H9 (cell line): ENCODE measurements at regions not wholly inside any gene's neighbourhood (a gene's known extent, or its start where the extent isn't known, plus 50 kb on each side); places are given as distances from the start of the nearest gene placed in this dataset.
A peak's percentile ranks its signal among the peaks of the same experiment; 100 is the strongest.

Source experiments
- DNase-seq: peaks from one replicate; pipeline ENCODE4 v3.0.0-alpha.2; 2017
- H2AFZ ChIP-seq: one replicate; pipeline ENCODE4 v1.6.1; 2013; ENCODE audit warnings: mild to moderate bottlenecking, low read length, control low read depth, moderate library complexity
- H2AK5ac ChIP-seq: 2 replicates; pipeline ENCODE4 v1.6.1; 2013; ENCODE audit warnings: low read length, control low read depth, mixed read lengths; ENCODE audit not compliant: insufficient read length
- H2BK120ac ChIP-seq: one replicate; pipeline ENCODE4 v1.6.1; 2013; ENCODE audit warnings: low read depth, mild to moderate bottlenecking, low read length, control low read depth, inconsistent platforms; ENCODE audit not compliant: poor library complexity, severe bottlenecking
- H2BK12ac ChIP-seq: 2 replicates; pipeline ENCODE4 v1.6.1; 2013; ENCODE audit warnings: low read length, control low read depth, mixed read lengths, low read depth; ENCODE audit not compliant: insufficient read length
- H2BK15ac ChIP-seq: 2 replicates; pipeline ENCODE4 v1.6.1; 2013; ENCODE audit warnings: low read depth, low read length, control low read depth
- H2BK20ac ChIP-seq: one replicate; pipeline ENCODE4 v1.6.1; 2013; ENCODE audit warnings: low read depth, mild to moderate bottlenecking, low read length, control low read depth, inconsistent platforms; ENCODE audit not compliant: poor library complexity, severe bottlenecking
- H2BK5ac ChIP-seq: 2 replicates; pipeline ENCODE4 v1.6.1; 2013; ENCODE audit warnings: low read length, control low read depth, mixed read lengths; ENCODE audit not compliant: insufficient read length
- H3K14ac ChIP-seq: 2 replicates; pipeline ENCODE4 v1.6.1; 2013; ENCODE audit warnings: low read length, control low read depth; ENCODE audit not compliant: insufficient read depth
- H3K18ac ChIP-seq: 2 replicates; pipeline ENCODE4 v1.6.1; 2013; ENCODE audit warnings: low read depth, mild to moderate bottlenecking, mixed read lengths, low read length, control low read depth; ENCODE audit not compliant: insufficient read length
- H3K23ac ChIP-seq: 2 replicates; pipeline ENCODE4 v1.6.1; 2013; ENCODE audit warnings: low read length, control low read depth, mixed read lengths, low read depth; ENCODE audit not compliant: insufficient read length
- H3K23me2 ChIP-seq: 2 replicates; pipeline ENCODE4 v1.6.1; 2013; ENCODE audit warnings: low read depth, mild to moderate bottlenecking, mixed read lengths, low read length, control low read depth; ENCODE audit not compliant: insufficient read length, poor library complexity, severe bottlenecking
- H3K27ac ChIP-seq: 2 replicates; pipeline ENCODE4 v1.5.1; 2013; ENCODE audit warnings: low read length, control low read depth, mixed read lengths, low read depth; ENCODE audit not compliant: insufficient read length
- H3K27me3 ChIP-seq: 2 replicates; pipeline ENCODE4 v1.6.1; 2013; ENCODE audit warnings: low read length, control low read depth, inconsistent platforms; ENCODE audit not compliant: insufficient read depth
- H3K4ac ChIP-seq: 2 replicates; pipeline ENCODE4 v1.6.1; 2013; ENCODE audit warnings: low read depth, mild to moderate bottlenecking, control low read depth, inconsistent platforms, low read length, moderate library complexity
- H3K4me1 ChIP-seq: 2 replicates; pipeline ENCODE4 v1.6.1; 2013; ENCODE audit warnings: low read length, control low read depth, inconsistent platforms; ENCODE audit not compliant: insufficient read depth
- H3K4me2 ChIP-seq: 2 replicates; pipeline ENCODE4 v1.6.1; 2013; ENCODE audit warnings: low read length, control low read depth, mixed read lengths; ENCODE audit not compliant: insufficient read length, insufficient read depth
- H3K56ac ChIP-seq: 2 replicates; pipeline ENCODE4 v1.6.1; 2013; ENCODE audit warnings: low read depth, mild to moderate bottlenecking, mixed read lengths, low read length, control low read depth; ENCODE audit not compliant: insufficient read length
- H3K79me1 ChIP-seq: 2 replicates; pipeline ENCODE4 v1.6.1; 2013; ENCODE audit warnings: low read depth, mild to moderate bottlenecking, moderate library complexity, low read length, control low read depth, inconsistent platforms; ENCODE audit not compliant: insufficient read depth, poor library complexity, severe bottlenecking
- H3K79me2 ChIP-seq: 2 replicates; pipeline ENCODE4 v1.6.1; 2013; ENCODE audit warnings: low read length, control low read depth, inconsistent platforms; ENCODE audit not compliant: insufficient read depth
- H3K9ac ChIP-seq: 2 replicates; pipeline ENCODE4 v1.6.1; 2013; ENCODE audit warnings: low read length, control low read depth, mixed read lengths; ENCODE audit not compliant: insufficient read length; ENCODE audit errors: extremely low read depth
- H3K9me3 ChIP-seq: one replicate; pipeline ENCODE4 v1.6.1; 2013; ENCODE audit warnings: low read depth, low read length, inconsistent platforms; ENCODE audit not compliant: control insufficient read depth
- H3T11ph ChIP-seq: one replicate; pipeline ENCODE4 v1.6.1; 2013; ENCODE audit warnings: mild to moderate bottlenecking, low read length, control low read depth, inconsistent platforms
- H4K20me1 ChIP-seq: one replicate; pipeline ENCODE4 v1.6.1; 2013; ENCODE audit not compliant: control insufficient read depth, insufficient read length, insufficient read depth
- H4K5ac ChIP-seq: 2 replicates; pipeline ENCODE4 v1.6.1; 2013; ENCODE audit warnings: low read depth, mild to moderate bottlenecking, mixed read lengths, low read length, control low read depth; ENCODE audit not compliant: insufficient read length
- H4K8ac ChIP-seq: replicated peaks from 2 replicates; pipeline ENCODE4 v1.6.1; 2013; ENCODE audit warnings: low read length, control low read depth, mixed read lengths, low read depth; ENCODE audit not compliant: insufficient read length
- H4K91ac ChIP-seq: 2 replicates; pipeline ENCODE4 v1.6.1; 2013; ENCODE audit warnings: low read depth, mild to moderate bottlenecking, moderate library complexity, mixed read lengths, low read length, control low read depth; ENCODE audit not compliant: insufficient read length
- H3K27ac Mint-ChIP-seq, 3 experiments: 2 replicates in 2 of 3; 3 replicates in 1 of 3; pipeline ENCODE4 v1.8.0; 2020 to 2021; ENCODE audit warnings: mixed read lengths in 3 of 3, mild to moderate bottlenecking in 1 of 3, moderate library complexity in 1 of 3
- H3K27me3 Mint-ChIP-seq: 2 replicates; pipeline ENCODE4 v1.8.0; 2021; ENCODE audit warnings: low read depth, mild to moderate bottlenecking, moderate library complexity, mixed read lengths
- H3K36me3 Mint-ChIP-seq, 3 experiments: 2 replicates in 2 of 3; 3 replicates in 1 of 3; pipeline ENCODE4 v1.8.0; 2020 to 2021; ENCODE audit warnings: low read depth in 3 of 3, mixed read lengths in 3 of 3; ENCODE audit not compliant: insufficient read depth in 1 of 3
- H3K4me1 Mint-ChIP-seq, 2 experiments: 2 replicates each; pipeline ENCODE4 v1.8.0; 2020; ENCODE audit warnings: mixed read lengths in 2 of 2
- H3K4me3 Mint-ChIP-seq, 2 experiments: 2 replicates in 1 of 2; 3 replicates in 1 of 2; pipeline ENCODE4 v1.8.0; 2020 to 2021; ENCODE audit warnings: mild to moderate bottlenecking in 2 of 2, mixed read lengths in 2 of 2, moderate library complexity in 1 of 2
- H3K9me3 Mint-ChIP-seq, 2 experiments: 2 replicates in 1 of 2; 3 replicates in 1 of 2; pipeline ENCODE4 v1.8.0; 2020; ENCODE audit warnings: mild to moderate bottlenecking in 2 of 2, mixed read lengths in 2 of 2, moderate library complexity in 1 of 2
- CTCF ChIP-seq: fragments of 200-600 bp; sonication (generic); conservative IDR thresholded peaks from 3 replicates; pipeline ENCODE4 v1.8.0; 2021; ENCODE audit warnings: antibody characterized with exemption, mild to moderate bottlenecking
- WGBS: extraction: QIAGEN DNeasy Blood & Tissue Kit; methylation state at CpG from one replicate; pipeline ENCODE4 v1.1.7; 2013; ENCODE audit warnings: missing lambda C conversion rate, low lambda C conversion rate, mixed read lengths; ENCODE audit not compliant: insufficient read length; ENCODE audit errors: extremely low coverage; 5-methylcytosine and 5-hydroxymethylcytosine counted together

GRCh38 chr2:65957454-65957853, 477.5 kb upstream of the MEIS1 start:
- Histone ChIP-seq H4K5ac (no peak overlapping the region), H2AK5ac (no peak overlapping the region), H2BK12ac (no peak overlapping the region), H4K8ac (no peak overlapping the region), H3K56ac (no peak overlapping the region), H2BK20ac (no peak overlapping the region), H3T11ph (no peak overlapping the region), H3K23me2 (no peaks in the 10 kb centered on the region), H3K4me1 (0 out of 2 replicates have a peak, but pooled peaks cover 3% of the 10 kb centered on the region), H3K9ac (no peak overlapping the region), H3K23ac (no peak overlapping the region), H2BK5ac (no peak overlapping the region), H2BK15ac (no peak overlapping the region), H2AFZ (no peak overlapping the region), H3K14ac (no peak overlapping the region), H4K20me1 (no peaks in the 10 kb centered on the region), H2BK120ac (no peak overlapping the region), H3K79me1 (no peaks in the 10 kb centered on the region), H3K79me2 (no peaks in the 10 kb centered on the region), H3K18ac (no peak overlapping the region), H3K4me2 (no peak overlapping the region), H3K9me3 (no peaks in the 10 kb centered on the region), H4K91ac (no peak overlapping the region), H3K27ac (no peak overlapping the region), H3K4ac (no peak overlapping the region), H3K27me3 (no peaks in the 10 kb centered on the region)
- no peak overlapping the region for H3K4me3 Mint-ChIP-seq
- no peak for TF ChIP-seq CTCF
- H3K9me3 Mint-ChIP-seq: no peaks in the 10 kb centered on the region
- H3K36me3 Mint-ChIP-seq: no peaks in the 10 kb centered on the region; a peak in 1 of 7 replicates
- peak; percentile 27 for DNase-seq
- H3K4me1 Mint-ChIP-seq: peaks cover 15 to 16% of the 10 kb centered on the region in 2 experiments
- WGBS: no CpG with 5 or more reads among the region's 2 CpGs
- peaks cover 24% of the 10 kb centered on the region for H3K27me3 Mint-ChIP-seq
- H3K27ac Mint-ChIP-seq: no peak overlapping the region
